ENCODE measurements at regions not wholly inside any gene's neighbourhood (a gene's known extent, or its start where the extent isn't known, plus 50 kb on each side); places are given as distances from the start of the nearest gene placed in this dataset.

- TF ChIP-seq, protein P1, sequence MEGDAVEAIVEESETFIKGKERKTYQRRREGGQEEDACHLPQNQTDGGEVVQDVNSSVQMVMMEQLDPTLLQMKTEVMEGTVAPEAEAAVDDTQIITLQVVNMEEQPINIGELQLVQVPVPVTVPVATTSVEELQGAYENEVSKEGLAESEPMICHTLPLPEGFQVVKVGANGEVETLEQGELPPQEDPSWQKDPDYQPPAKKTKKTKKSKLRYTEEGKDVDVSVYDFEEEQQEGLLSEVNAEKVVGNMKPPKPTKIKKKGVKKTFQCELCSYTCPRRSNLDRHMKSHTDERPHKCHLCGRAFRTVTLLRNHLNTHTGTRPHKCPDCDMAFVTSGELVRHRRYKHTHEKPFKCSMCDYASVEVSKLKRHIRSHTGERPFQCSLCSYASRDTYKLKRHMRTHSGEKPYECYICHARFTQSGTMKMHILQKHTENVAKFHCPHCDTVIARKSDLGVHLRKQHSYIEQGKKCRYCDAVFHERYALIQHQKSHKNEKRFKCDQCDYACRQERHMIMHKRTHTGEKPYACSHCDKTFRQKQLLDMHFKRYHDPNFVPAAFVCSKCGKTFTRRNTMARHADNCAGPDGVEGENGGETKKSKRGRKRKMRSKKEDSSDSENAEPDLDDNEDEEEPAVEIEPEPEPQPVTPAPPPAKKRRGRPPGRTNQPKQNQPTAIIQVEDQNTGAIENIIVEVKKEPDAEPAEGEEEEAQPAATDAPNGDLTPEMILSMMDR (conservative IDR thresholded peaks at IDR 0.05; ENCODE audit: low read length): no peak
- no peak for TF ChIP-seq EZH2phosphoT487 (IDR thresholded peaks at IDR 0.05; ENCODE audit: borderline replicate concordance)
Observed at GRCh38 chr3:137324114-137324513, 366.3 kb downstream of the IL20RB start.
